ENCODE measurements at regions not wholly inside any gene's neighbourhood (a gene's known extent, or its start where the extent isn't known, plus 50 kb on each side); places are given as distances from the start of the nearest gene placed in this dataset.
"Not testable (repeated sequence)": the region's sequence is repeated elsewhere in the genome, so short reads cannot be mapped to it uniquely, and the experiment has no call there.

- DNase-seq (ENCODE audit: low read depth, low spot score): no peak
These were observed 129.6 kb upstream of the GRIA1 start for GRCh38 chr5:153360860-153361259.

GRCh38 chr5:153361735-153362409 is 128.6 kb upstream of the GRIA1 start:
- no peak for DNase-seq (ENCODE audit: low read depth, low spot score)

- no peak for DNase-seq (ENCODE audit: low read depth, low spot score)
These were observed 124.9 kb upstream of the GRIA1 start for GRCh38 chr5:153365547-153365946.

GRCh38 chr5:153367466-153367865 is 123.0 kb upstream of the GRIA1 start:
- DNase-seq (ENCODE audit: low read depth, low spot score): no peak

- no peak for DNase-seq (ENCODE audit: low read depth, low spot score)
These were observed 117.9 kb upstream of the GRIA1 start for GRCh38 chr5:153372425-153373129.

- DNase-seq (ENCODE audit: low read depth, low spot score): no peak
These were observed 117.4 kb upstream of the GRIA1 start for GRCh38 chr5:153373130-153373498.

- DNase-seq (ENCODE audit: low read depth, low spot score): not testable (repeated sequence)
These were observed 108.8 kb upstream of the GRIA1 start for GRCh38 chr5:153381630-153382029.

- no peak for DNase-seq (ENCODE audit: low read depth, low spot score)
These were observed 99.9 kb upstream of the GRIA1 start for GRCh38 chr5:153390569-153390968.

GRCh38 chr5:153399595-153399994 is 90.9 kb upstream of the GRIA1 start:
- DNase-seq (ENCODE audit: low read depth, low spot score): no peak

- no peak for DNase-seq (ENCODE audit: low read depth, low spot score)
These were observed 89.5 kb upstream of the GRIA1 start for GRCh38 chr5:153400931-153401330.

GRCh38 chr5:153402550-153402949 is 87.9 kb upstream of the GRIA1 start:
- no peak for DNase-seq (ENCODE audit: low read depth, low spot score)

- no peak for DNase-seq (ENCODE audit: low read depth, low spot score)
These were observed 87.0 kb upstream of the GRIA1 start for GRCh38 chr5:153403470-153403869.

GRCh38 chr5:153404747-153405146 is 85.7 kb upstream of the GRIA1 start:
- DNase-seq (ENCODE audit: low read depth, low spot score): no peak

- DNase-seq (ENCODE audit: low read depth, low spot score): no peak
These were observed 68.8 kb upstream of the GRIA1 start for GRCh38 chr5:153421676-153422075.

GRCh38 chr5:153425914-153426313 is 64.6 kb upstream of the GRIA1 start:
- DNase-seq (ENCODE audit: low read depth, low spot score): no peak

- no peak for DNase-seq (ENCODE audit: low read depth, low spot score)
These were observed 60.6 kb upstream of the GRIA1 start for GRCh38 chr5:153429761-153430380.

- DNase-seq (ENCODE audit: low read depth, low spot score): no peak
These were observed 57.9 kb upstream of the GRIA1 start for GRCh38 chr5:153432583-153432982.

GRCh38 chr5:153437251-153437650 is 53.2 kb upstream of the GRIA1 start:
- no peak for DNase-seq (ENCODE audit: low read depth, low spot score)

GRCh38 chr5:153439130-153439529 is 51.3 kb upstream of the GRIA1 start:
- no peak for DNase-seq (ENCODE audit: low read depth, low spot score)
